GM18502 (cell line): ENCODE measurements at regions not wholly inside any gene's neighbourhood (a gene's known extent, or its start where the extent isn't known, plus 50 kb on each side); places are given as distances from the start of the nearest gene placed in this dataset.
A peak's percentile ranks its signal among the peaks of the same experiment; 100 is the strongest.

Experiments used
- ATAC-seq: cut with Tn5 transposase; IDR thresholded peaks from one replicate; pipeline ENCODE4 v1.9.1; 2021; ENCODE audit warnings: mild to moderate bottlenecking; ENCODE audit not compliant: unreplicated experiment, poor library complexity

DNA sequence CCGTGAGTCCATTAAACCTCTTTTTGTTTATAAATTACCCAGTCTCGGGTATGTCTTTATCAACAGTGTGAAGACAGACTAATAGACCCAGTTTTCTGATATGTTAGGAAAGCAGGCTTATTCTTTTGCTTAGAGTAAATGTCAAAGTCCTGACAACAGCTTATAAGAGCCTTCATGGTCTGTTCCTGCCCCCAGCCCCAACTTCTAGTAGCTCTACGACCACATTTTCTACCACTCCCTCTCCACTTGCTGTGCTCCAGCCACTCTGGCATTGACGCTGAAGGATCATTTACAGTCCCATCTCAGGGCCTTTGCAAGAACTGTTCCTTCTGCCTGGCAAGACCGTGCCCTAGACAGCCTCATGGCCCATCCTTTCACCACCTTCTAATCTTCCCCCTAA, 104.6 kb upstream of the GPR139 start:
- no peak for ATAC-seq

DNA sequence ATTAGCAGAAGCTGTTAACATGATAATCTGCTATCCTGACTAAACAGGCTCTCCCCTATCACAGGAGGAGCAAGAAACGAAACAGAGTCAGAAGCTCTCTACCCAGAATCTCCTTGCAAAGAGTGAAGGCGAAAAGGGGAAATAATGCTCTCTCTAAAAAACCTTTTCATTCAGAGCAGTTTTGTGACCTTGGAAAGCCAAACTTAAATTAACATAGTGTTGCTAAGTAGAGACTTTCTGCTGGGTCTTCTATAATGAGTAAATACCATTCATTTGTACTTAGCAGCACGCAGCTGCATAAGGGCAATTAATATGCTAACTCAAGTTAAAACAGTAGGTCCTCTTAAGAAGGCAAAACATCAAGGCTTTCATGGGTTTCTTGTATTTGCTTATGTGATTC, 101.7 kb upstream of the GPR139 start:
- peak; percentile 46 for ATAC-seq

DNA sequence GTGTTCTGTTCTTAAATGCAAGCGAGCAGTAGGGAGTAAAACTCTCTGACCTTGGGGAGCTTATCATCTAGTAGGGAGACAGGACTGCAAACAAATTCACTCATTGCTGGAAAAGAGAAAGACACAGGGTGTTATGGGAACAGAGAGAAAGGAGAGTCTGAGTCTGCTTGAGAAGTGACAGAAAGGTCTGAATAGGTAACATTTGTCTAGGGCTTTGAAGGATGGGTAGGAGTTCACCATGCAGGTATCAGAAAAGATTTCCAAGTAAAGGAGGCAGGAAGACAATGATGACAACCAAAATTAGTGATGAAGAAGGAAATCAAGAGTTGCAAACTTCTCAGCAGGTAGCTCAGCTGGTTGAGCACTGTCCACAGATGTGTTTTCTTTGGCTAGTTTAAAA, 93.6 kb upstream of the GPR139 start:
- no peak for ATAC-seq

DNA sequence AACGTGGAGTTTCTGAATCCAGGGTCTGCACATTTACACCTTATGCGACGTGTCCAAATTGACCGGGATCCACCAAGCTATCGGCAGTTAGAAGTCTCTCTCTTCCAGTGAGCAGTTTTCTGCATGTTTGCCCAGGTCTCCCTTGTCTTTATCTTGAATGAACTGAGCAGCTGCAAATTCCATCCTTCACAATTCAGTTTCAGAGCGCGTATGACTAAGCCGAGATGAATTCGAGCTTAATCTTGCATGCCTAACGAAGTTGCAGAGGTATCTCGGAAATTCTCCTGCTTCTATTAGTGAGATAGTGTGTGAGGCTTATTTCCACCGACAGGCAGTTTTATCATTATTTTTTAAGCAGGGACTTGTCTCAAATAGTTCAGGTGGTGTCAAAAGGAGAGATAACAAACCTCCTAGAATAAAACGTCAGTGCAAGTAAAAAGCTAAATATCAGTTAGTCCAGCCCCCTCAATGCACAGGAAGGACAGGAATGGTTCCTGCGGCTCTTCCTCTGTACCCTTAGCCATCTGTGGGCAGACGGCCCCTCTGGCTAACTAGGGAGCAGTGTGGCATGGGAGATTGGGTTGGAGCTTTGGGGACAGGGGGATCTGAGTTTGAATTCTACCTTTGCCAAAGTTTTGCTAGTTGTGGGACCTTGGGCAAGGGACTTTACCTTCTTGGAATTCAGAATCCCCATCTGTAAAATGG, 93.0 kb upstream of the GPR139 start:
- no peak for ATAC-seq

DNA sequence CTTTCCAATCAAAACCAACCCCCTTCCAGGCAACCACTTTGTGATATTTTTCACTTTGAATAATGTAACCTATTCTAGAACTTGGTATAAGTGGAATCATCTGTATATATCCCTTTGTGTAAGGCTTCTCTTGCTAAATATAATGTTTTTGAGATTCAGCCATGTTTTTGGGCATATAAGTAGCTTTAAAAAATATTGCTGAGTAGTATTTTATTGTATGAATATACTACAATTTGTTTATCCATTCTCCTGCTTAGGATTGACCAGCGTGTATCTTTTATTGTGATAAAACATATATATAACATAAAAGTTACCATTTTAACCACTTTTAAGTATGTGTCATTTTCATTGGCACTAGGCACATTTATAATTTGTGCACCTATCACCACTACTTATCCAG, 79.8 kb upstream of the GPR139 start:
- ATAC-seq: no peak

DNA sequence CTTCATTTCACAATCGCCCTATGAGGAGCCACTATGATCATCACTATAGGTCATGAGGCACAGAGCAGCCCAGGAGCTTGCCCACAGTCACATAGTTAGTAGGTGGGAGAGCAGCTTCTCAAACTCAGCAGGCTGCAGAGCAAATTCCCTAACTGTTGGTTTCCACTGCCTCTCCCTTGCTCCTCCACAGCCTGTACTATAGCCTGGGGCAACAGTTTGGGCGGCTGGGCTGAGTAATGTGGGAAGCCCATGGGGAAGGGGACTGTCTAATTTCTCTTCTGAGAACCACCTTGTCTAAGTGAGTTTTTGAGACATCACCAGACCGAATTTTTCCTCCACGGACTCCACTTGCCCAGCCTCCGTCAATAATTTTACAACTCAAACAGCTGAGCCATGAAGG, 73.4 kb upstream of the GPR139 start:
- no peak for ATAC-seq

DNA sequence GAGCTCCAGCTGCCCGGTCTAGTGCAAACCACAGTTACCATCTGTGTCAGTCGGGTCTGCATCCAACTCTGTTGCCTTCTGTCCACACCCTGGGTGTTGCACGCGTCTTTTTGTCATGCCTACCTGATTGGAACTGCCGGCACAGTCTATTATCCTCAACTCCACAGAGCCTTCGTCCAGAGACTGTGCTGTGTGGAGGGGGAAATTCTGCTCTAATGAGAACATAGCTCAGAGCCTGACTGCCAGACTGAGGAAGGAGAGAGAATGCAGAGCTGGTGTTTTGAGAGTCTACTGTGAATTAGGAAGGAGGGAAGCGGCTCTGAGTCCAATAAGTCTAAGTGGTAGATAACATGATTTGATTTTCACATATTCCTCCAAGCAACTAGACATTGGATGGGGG, 68.3 kb upstream of the GPR139 start:
- no peak for ATAC-seq

DNA sequence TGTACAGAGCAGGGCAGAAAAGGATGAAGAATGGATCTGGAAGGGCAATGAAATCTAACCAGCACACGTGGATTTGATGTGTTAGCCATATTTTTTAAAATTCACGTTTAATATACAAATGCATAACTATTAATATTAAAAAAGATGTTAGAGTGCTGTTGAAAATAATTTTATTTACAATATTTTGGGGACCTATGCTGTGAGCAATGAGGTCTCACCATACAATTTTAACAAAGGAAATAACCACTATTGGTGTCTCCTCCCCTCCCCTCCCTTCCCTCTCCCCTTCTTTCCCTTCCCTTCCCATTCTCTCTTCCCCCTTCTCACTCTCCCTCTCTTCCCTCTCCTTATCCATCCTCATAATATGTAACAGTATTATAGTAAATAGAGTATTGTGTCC, 64.2 kb upstream of the GPR139 start:
- ATAC-seq: no peak

DNA sequence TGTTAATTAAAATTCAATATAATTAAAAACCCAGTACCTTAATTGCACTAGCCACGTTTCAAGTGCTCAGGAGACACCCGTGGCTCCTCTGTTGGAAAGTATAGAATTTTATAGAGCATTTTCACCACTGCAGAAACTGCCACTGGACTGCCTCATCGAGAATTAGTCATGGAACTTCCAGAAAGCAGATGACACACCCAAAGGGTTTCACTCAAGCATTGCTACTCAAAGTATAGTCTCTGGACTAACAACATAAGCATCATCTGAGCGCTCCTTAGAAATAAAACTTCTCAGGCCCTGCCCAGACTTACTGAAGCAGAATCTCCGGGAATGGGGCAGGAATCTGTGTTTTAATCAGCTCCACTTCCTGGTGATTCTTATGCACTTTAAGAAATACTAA, 63.5 kb upstream of the GPR139 start:
- ATAC-seq: no peak

DNA sequence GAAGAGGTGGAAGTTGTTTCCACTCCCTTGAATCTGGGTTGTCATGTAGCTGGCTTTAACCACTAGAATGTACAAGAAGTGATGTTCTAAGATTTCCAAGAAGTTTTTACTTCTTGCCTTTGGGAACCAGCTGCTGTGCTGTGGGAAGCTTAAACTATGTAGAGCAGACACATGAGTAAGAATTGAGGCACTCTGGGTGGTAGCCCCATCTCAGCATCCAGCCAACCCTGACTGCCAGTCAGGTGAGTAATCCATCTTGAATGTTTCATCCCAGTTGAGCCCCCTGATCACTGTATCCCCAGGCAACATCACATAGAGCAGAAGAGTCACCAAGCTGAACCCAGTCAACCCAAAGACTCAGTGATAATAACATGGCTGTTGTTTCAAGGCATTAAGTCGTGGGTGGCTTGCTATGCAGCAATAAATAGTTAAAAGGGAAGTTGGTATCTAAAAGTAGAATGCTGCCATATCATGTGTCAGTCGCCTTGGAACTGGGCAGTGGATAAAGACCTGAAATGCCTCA, 62.8 kb upstream of the GPR139 start:
- no peak for ATAC-seq

DNA sequence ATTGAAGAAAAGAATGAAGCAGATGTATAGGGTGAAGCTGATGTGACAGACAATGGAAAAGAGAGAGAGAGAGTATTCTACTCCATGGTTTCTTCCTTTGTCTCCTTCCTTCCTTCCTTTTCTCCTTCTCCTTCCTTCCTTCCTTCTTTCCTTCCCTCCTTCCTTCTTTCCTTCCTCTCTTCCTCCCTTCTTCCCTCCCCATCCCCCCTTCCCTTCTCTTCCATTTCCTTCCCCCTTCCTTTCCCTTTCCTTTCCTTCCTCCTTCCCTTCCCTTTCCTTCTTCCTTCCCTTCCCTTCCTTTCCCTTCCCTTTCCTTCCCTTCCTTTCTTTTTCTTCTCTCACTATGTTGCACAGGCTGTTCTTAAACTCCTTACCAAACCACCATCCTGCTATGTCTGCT, 55.7 kb upstream of the GPR139 start:
- ATAC-seq: no peak
